CD14-positive monocyte (primary cell): ENCODE measurements at regions not wholly inside any gene's neighbourhood (a gene's known extent, or its start where the extent isn't known, plus 50 kb on each side); places are given as distances from the start of the nearest gene placed in this dataset.

Source experiments
- DNase-seq, 3 donors: peaks; one replicate each; pipeline ENCODE4 v3.0.0-alpha.2; 2011 to 2022
- H2AFZ ChIP-seq: 2 replicates; pipeline ENCODE4 v1.6.0; 2012; ENCODE audit warnings: mild to moderate bottlenecking, low read depth, low read length, inconsistent platforms; ENCODE audit not compliant: insufficient read depth, poor library complexity, severe bottlenecking
- H3K27ac ChIP-seq, 2 donors: 1 replicate in 1 of 2; 2 replicates in 1 of 2; pipeline ENCODE4 v1.5.1; 2012 to 2013; ENCODE audit warnings: low read length in 2 of 2, control low read depth in 1 of 2, inconsistent platforms in 1 of 2, low read depth in 1 of 2, mild to moderate bottlenecking in 1 of 2
- H3K27me3 ChIP-seq, 2 donors: one replicate each; pipeline versions ENCODE4 v1.6.0 to v1.6.1; 2011 to 2013; ENCODE audit warnings: low read length in 2 of 2; ENCODE audit not compliant: control insufficient read depth in 2 of 2, insufficient read depth in 2 of 2
- H3K36me3 ChIP-seq, 2 donors: replicated peaks in 1 of 2; 1 replicate in 1 of 2; 2 replicates in 1 of 2; pipeline versions ENCODE4 v1.5.1 to v1.6.1; 2012 to 2013; ENCODE audit warnings: low read length in 2 of 2, control low read depth in 1 of 2, inconsistent platforms in 1 of 2, mild to moderate bottlenecking in 1 of 2; ENCODE audit not compliant: insufficient read depth in 2 of 2, control insufficient read depth in 1 of 2
- H3K4me1 ChIP-seq, 2 donors: 1 replicate in 1 of 2; 2 replicates in 1 of 2; pipeline versions ENCODE4 v1.5.1 to v1.6.1; 2012 to 2013; ENCODE audit warnings: low read length in 2 of 2, control low read depth in 1 of 2, inconsistent platforms in 1 of 2, mild to moderate bottlenecking in 1 of 2, moderate library complexity in 1 of 2; ENCODE audit not compliant: insufficient read depth in 2 of 2, control insufficient read depth in 1 of 2
- H3K4me2 ChIP-seq: replicated peaks from 2 replicates; pipeline ENCODE3; 2012; ENCODE audit warnings: low read length, moderate library complexity, mild to moderate bottlenecking; ENCODE audit not compliant: poor library complexity, severe bottlenecking; ENCODE audit errors: extremely low read depth
- H3K4me3 ChIP-seq, 3 experiments: fragments of 200-600 bp in 1 of 3; sonication (generic) in 1 of 3; replicated peaks in 1 of 3; 1 replicate in 2 of 3; 2 replicates in 1 of 3; pipeline ENCODE4 v1.5.1; 2011 to 2013; ENCODE audit warnings: low read length in 3 of 3, mild to moderate bottlenecking in 3 of 3, control low read depth in 2 of 3, low read depth in 2 of 3, inconsistent platforms in 1 of 3, moderate library complexity in 1 of 3
- H3K79me2 ChIP-seq: 2 replicates; pipeline ENCODE4 v1.6.0; 2012; ENCODE audit warnings: mild to moderate bottlenecking, control low read depth, inconsistent platforms, low read length, moderate library complexity; ENCODE audit not compliant: insufficient read depth
- H3K9ac ChIP-seq: 2 replicates; pipeline ENCODE4 v1.6.0; 2017; ENCODE audit warnings: low read length, mild to moderate bottlenecking; ENCODE audit not compliant: insufficient read depth, poor library complexity, severe bottlenecking
- H3K9me3 ChIP-seq, 2 donors: replicated peaks in 1 of 2; 1 replicate in 1 of 2; 2 replicates in 1 of 2; pipeline versions ENCODE4 v1.5.1 to v1.6.1; 2012 to 2013; ENCODE audit warnings: low read length in 2 of 2, control low read depth in 1 of 2; ENCODE audit not compliant: control insufficient read depth in 1 of 2, insufficient read depth in 1 of 2
- H4K20me1 ChIP-seq: 2 replicates; pipeline ENCODE4 v1.6.0; 2012; ENCODE audit warnings: mild to moderate bottlenecking, low read length, control low read depth, moderate library complexity; ENCODE audit not compliant: insufficient read depth
- H3K27ac Mint-ChIP-seq, 7 donors: one replicate each; pipeline ENCODE4 v1.8.0; 2020; ENCODE audit warnings: mild to moderate bottlenecking in 7 of 7, mixed read lengths in 7 of 7, moderate library complexity in 6 of 7, inconsistent platforms in 2 of 7
- H3K27me3 Mint-ChIP-seq, 3 donors: one replicate each; pipeline ENCODE4 v1.8.0; 2021 to 2022; ENCODE audit warnings: low read depth in 3 of 3, mild to moderate bottlenecking in 3 of 3, mixed read lengths in 3 of 3, moderate library complexity in 3 of 3, inconsistent platforms in 1 of 3
- H3K36me3 Mint-ChIP-seq, 2 donors: one replicate each; pipeline ENCODE4 v1.8.0; 2020; ENCODE audit warnings: mixed read lengths in 2 of 2, inconsistent platforms in 1 of 2, mild to moderate bottlenecking in 1 of 2
- H3K4me1 Mint-ChIP-seq: one replicate; pipeline ENCODE4 v1.8.0; 2020; ENCODE audit warnings: mild to moderate bottlenecking, mixed read lengths
- H3K4me3 Mint-ChIP-seq, 2 donors: one replicate each; pipeline ENCODE4 v1.8.0; 2020; ENCODE audit warnings: mild to moderate bottlenecking in 2 of 2, mixed read lengths in 2 of 2, moderate library complexity in 1 of 2
- H3K9me3 Mint-ChIP-seq, 7 donors: one replicate each; pipeline ENCODE4 v1.8.0; 2020 to 2022; ENCODE audit warnings: mixed read lengths in 7 of 7, mild to moderate bottlenecking in 6 of 7, moderate library complexity in 6 of 7, inconsistent platforms in 2 of 7
- CTCF ChIP-seq: fragments of 200-600 bp; IDR thresholded peaks from one replicate; pipeline ENCODE4 v1.8.0; 2022; ENCODE audit warnings: antibody characterized with exemption, mild to moderate bottlenecking
- WGBS: methylation state at CpG from one replicate; pipeline ENCODE4 v1.1.5; 2013; ENCODE audit warnings: missing lambda C conversion rate; ENCODE audit not compliant: insufficient coverage; 5-methylcytosine and 5-hydroxymethylcytosine counted together
- intact Hi-C, 2 donors: fragments of 100-400 bp; cut with micrococcal nuclease; formaldehyde crosslinking; loops; one replicate each; pipeline versions ENCODE4 v1.15.0 to v1.15.1; 2023

- no peaks in the 10 kb centered on the region for H3K79me2 ChIP-seq
- no peaks in the 10 kb centered on the region for H3K36me3 ChIP-seq
- WGBS = no CpG with 5 or more reads among the region's 1 CpG
- H3K27ac ChIP-seq = no peak overlapping the region
- Mint-ChIP-seq H3K4me3 (no peak overlapping the region), H3K4me1 (no peaks in the 10 kb centered on the region), H3K27ac (no peak overlapping the region), H3K27me3 (no peaks in the 10 kb centered on the region), H3K9me3 (peaks cover 0 to 5% (median 0%) of the 10 kb centered on the region in 7 donors), H3K36me3 (no peaks in the 10 kb centered on the region)
- no peak overlapping the region for H3K9ac ChIP-seq
- intact Hi-C loops = no loop called here
- H3K4me2 ChIP-seq = no peak overlapping the region
- TF ChIP-seq CTCF = no peak
- no peaks in the 10 kb centered on the region for H4K20me1 ChIP-seq
- H3K27me3 ChIP-seq = no peaks in the 10 kb centered on the region
- H3K9me3 ChIP-seq = peaks cover 0 to under 1% of the 10 kb centered on the region in 2 donors
- H2AFZ ChIP-seq = no peak overlapping the region
- H3K4me1 ChIP-seq = no peaks in the 10 kb centered on the region
- no peak overlapping the region for H3K4me3 ChIP-seq
- no peak for DNase-seq
Measured at GRCh38 chr5:91884036-91884435, 500.9 kb upstream of the ARRDC3 start.

- H3K27me3 Mint-ChIP-seq = no peaks in the 10 kb centered on the region
- Histone ChIP-seq H3K27ac (no peak overlapping the region), H3K36me3 (no peaks in the 10 kb centered on the region), H3K9ac (no peak overlapping the region), H3K4me1 (no peaks in the 10 kb centered on the region), H3K4me3 (no peak overlapping the region), H4K20me1 (no peaks in the 10 kb centered on the region), H3K9me3 (peaks cover 0 to 3% of the 10 kb centered on the region in 2 donors), H3K4me2 (no peak overlapping the region), H3K27me3 (no peaks in the 10 kb centered on the region), H2AFZ (no peak overlapping the region), H3K79me2 (no peaks in the 10 kb centered on the region)
- no peak for TF ChIP-seq CTCF
- no peak for DNase-seq
- H3K4me3 Mint-ChIP-seq = no peak overlapping the region
- H3K9me3 Mint-ChIP-seq = peaks cover 0 to 5% (median 4%) of the 10 kb centered on the region in 7 donors
- intact Hi-C loops = no loop called here
- no CpG with 5 or more reads among the region's 9 CpGs for WGBS
- no peaks in the 10 kb centered on the region for H3K36me3 Mint-ChIP-seq
- H3K4me1 Mint-ChIP-seq = no peaks in the 10 kb centered on the region
- H3K27ac Mint-ChIP-seq = no peak overlapping the region
Measured at GRCh38 chr5:91875196-91875779, 492.2 kb upstream of the ARRDC3 start.
